Astrocyte (in vitro differentiated cells and primary cell): ENCODE measurements at regions not wholly inside any gene's neighbourhood (a gene's known extent, or its start where the extent isn't known, plus 50 kb on each side); places are given as distances from the start of the nearest gene placed in this dataset.

Experiments used
- DNase-seq: peaks from one replicate; pipeline ENCODE4 v3.0.0-alpha.2; 2010; ENCODE audit warnings: low read depth
- FAIRE-seq: peaks from 2 replicates; lab custom pipeline; 2011; peaks lifted over from hg19 to GRCh38; lab: Jason Lieb, UNC
- H2AFZ ChIP-seq: 2 replicates; pipeline ENCODE4 v1.6.0; 2012; ENCODE audit warnings: low read depth, low read length, inconsistent platforms
- H3K27ac ChIP-seq: 2 replicates; pipeline ENCODE4 v1.5.1; 2011; ENCODE audit warnings: low read depth, low read length, inconsistent platforms
- H3K27me3 ChIP-seq: 2 replicates; pipeline ENCODE4 v1.6.0; 2011; ENCODE audit warnings: low read length, inconsistent platforms; ENCODE audit not compliant: insufficient read depth
- H3K36me3 ChIP-seq: 2 replicates; pipeline ENCODE4 v1.5.1; 2011; ENCODE audit warnings: low read length, inconsistent platforms; ENCODE audit not compliant: insufficient read depth
- H3K4me1 ChIP-seq: 2 replicates; pipeline ENCODE4 v1.5.1; 2011; ENCODE audit warnings: low read length, inconsistent platforms; ENCODE audit not compliant: insufficient read depth
- H3K4me2 ChIP-seq: 2 replicates; pipeline ENCODE4 v1.6.0; 2012; ENCODE audit warnings: low read length, inconsistent platforms
- H3K4me3 ChIP-seq: 2 replicates; pipeline ENCODE4 v1.5.1; 2011; ENCODE audit warnings: low read depth, mild to moderate bottlenecking, low read length, inconsistent platforms; ENCODE audit not compliant: insufficient read depth
- H3K79me2 ChIP-seq: 2 replicates; pipeline ENCODE4 v1.6.0; 2012; ENCODE audit warnings: mild to moderate bottlenecking, low read length, inconsistent platforms; ENCODE audit not compliant: insufficient read depth
- H3K9ac ChIP-seq: 2 replicates; pipeline ENCODE4 v1.6.0; 2012; ENCODE audit warnings: mild to moderate bottlenecking, low read length, inconsistent platforms
- H3K9me3 ChIP-seq: 2 replicates; pipeline ENCODE4 v1.5.1; 2012; ENCODE audit warnings: low read depth, mild to moderate bottlenecking, low read length, inconsistent platforms; ENCODE audit not compliant: insufficient read depth
- H4K20me1 ChIP-seq: 2 replicates; pipeline ENCODE4 v1.6.0; 2012; ENCODE audit warnings: low read length, inconsistent platforms; ENCODE audit not compliant: insufficient read depth
- H3K27ac Mint-ChIP-seq: one replicate; pipeline ENCODE4 v1.8.0; 2021; ENCODE audit warnings: mild to moderate bottlenecking, mixed read lengths; ENCODE audit not compliant: unreplicated experiment
- H3K27me3 Mint-ChIP-seq: one replicate; pipeline ENCODE4 v1.8.0; 2021; ENCODE audit warnings: low read depth, mixed read lengths; ENCODE audit not compliant: unreplicated experiment
- H3K36me3 Mint-ChIP-seq: one replicate; pipeline ENCODE4 v1.8.0; 2021; ENCODE audit warnings: low read depth, mixed read lengths; ENCODE audit not compliant: unreplicated experiment
- H3K4me1 Mint-ChIP-seq: one replicate; pipeline ENCODE4 v1.8.0; 2021; ENCODE audit warnings: low read depth, mixed read lengths; ENCODE audit not compliant: unreplicated experiment
- H3K4me3 Mint-ChIP-seq: one replicate; pipeline ENCODE4 v1.8.0; 2021; ENCODE audit warnings: mild to moderate bottlenecking, moderate library complexity, mixed read lengths; ENCODE audit not compliant: unreplicated experiment
- H3K9me3 Mint-ChIP-seq: one replicate; pipeline ENCODE4 v1.8.0; 2021; ENCODE audit warnings: mild to moderate bottlenecking, mixed read lengths; ENCODE audit not compliant: unreplicated experiment
- CTCF ChIP-seq: IDR thresholded peaks from 2 replicates; pipeline ENCODE4 v1.5.1; 2011; ENCODE audit warnings: low read depth, mild to moderate bottlenecking, inconsistent platforms, low read length, moderate library complexity; ENCODE audit not compliant: insufficient read depth
- EZH2 ChIP-seq: IDR thresholded peaks from 2 replicates; pipeline ENCODE4 v1.6.1; 2012; ENCODE audit warnings: mild to moderate bottlenecking, low read length, inconsistent platforms; ENCODE audit not compliant: insufficient read depth

- H3K4me3 Mint-ChIP-seq, result no peak overlapping the region
- Histone ChIP-seq H3K4me2 (no peak overlapping the region), H3K9me3 (peaks cover 7% of the 10 kb centered on the region), H3K4me3 (no peak overlapping the region), H3K79me2 (no peaks in the 10 kb centered on the region), H3K27ac (no peak overlapping the region), H3K4me1 (no peaks in the 10 kb centered on the region), H2AFZ (no peak overlapping the region), H3K36me3 (no peaks in the 10 kb centered on the region), H4K20me1 (no peaks in the 10 kb centered on the region), H3K27me3 (no peaks in the 10 kb centered on the region), H3K9ac (no peak overlapping the region)
- H3K27me3 Mint-ChIP-seq, result no peaks in the 10 kb centered on the region
- H3K9me3 Mint-ChIP-seq, result no peaks in the 10 kb centered on the region
- FAIRE-seq, result no peak
- TF ChIP-seq CTCF (no peak), EZH2 (no peak)
- DNase-seq, result no peak
- H3K4me1 Mint-ChIP-seq, result no peaks in the 10 kb centered on the region
- no peak overlapping the region for H3K27ac Mint-ChIP-seq
- H3K36me3 Mint-ChIP-seq, result no peaks in the 10 kb centered on the region
Observed at GRCh38 chr7:21354284-21354683, 73.6 kb upstream of the SP4 start.

- Histone ChIP-seq H3K4me3 (no peak overlapping the region), H3K36me3 (no peaks in the 10 kb centered on the region), H3K4me2 (no peak overlapping the region), H3K27ac (no peak overlapping the region), H3K9me3 (peaks cover 4% of the 10 kb centered on the region), H3K79me2 (no peaks in the 10 kb centered on the region), H4K20me1 (no peaks in the 10 kb centered on the region), H2AFZ (no peak overlapping the region), H3K27me3 (no peaks in the 10 kb centered on the region), H3K9ac (no peak overlapping the region), H3K4me1 (no peaks in the 10 kb centered on the region)
- Mint-ChIP-seq H3K36me3 (no peaks in the 10 kb centered on the region), H3K27me3 (no peaks in the 10 kb centered on the region), H3K9me3 (no peaks in the 10 kb centered on the region), H3K27ac (no peak overlapping the region), H3K4me3 (no peak overlapping the region), H3K4me1 (no peaks in the 10 kb centered on the region)
- no peak for FAIRE-seq
- DNase-seq, result no peak
- no peak for TF ChIP-seq CTCF
- no peak for TF ChIP-seq EZH2
Observed at GRCh38 chr7:21355406-21355874, 72.4 kb upstream of the SP4 start.

- Mint-ChIP-seq H3K4me3 (no peak overlapping the region), H3K4me1 (no peaks in the 10 kb centered on the region), H3K36me3 (no peaks in the 10 kb centered on the region), H3K27me3 (no peaks in the 10 kb centered on the region), H3K27ac (no peak overlapping the region), H3K9me3 (no peaks in the 10 kb centered on the region)
- no peaks in the 10 kb centered on the region for H3K4me1 ChIP-seq
- DNase-seq, result no peak
- no peak overlapping the region for H3K4me3 ChIP-seq
- no peak for TF ChIP-seq CTCF
- TF ChIP-seq EZH2, result no peak
- peaks cover 3% of the 10 kb centered on the region for H3K9me3 ChIP-seq
- no peak overlapping the region for H2AFZ ChIP-seq
- no peak overlapping the region for H3K4me2 ChIP-seq
- no peaks in the 10 kb centered on the region for H3K27me3 ChIP-seq
- no peak for FAIRE-seq
- H3K36me3 ChIP-seq, result no peaks in the 10 kb centered on the region
- no peaks in the 10 kb centered on the region for H4K20me1 ChIP-seq
- no peak overlapping the region for H3K27ac ChIP-seq
- H3K9ac ChIP-seq, result no peak overlapping the region
- no peaks in the 10 kb centered on the region for H3K79me2 ChIP-seq
Observed at GRCh38 chr7:21356616-21357015, 71.3 kb upstream of the SP4 start.
